ENCODE measurements at regions not wholly inside any gene's neighbourhood (a gene's known extent, or its start where the extent isn't known, plus 50 kb on each side); places are given as distances from the start of the nearest gene placed in this dataset.

- DNase-seq (ENCODE audit: insufficient read length) (no peak), FAIRE-seq (no peak)
Measured at GRCh38 chr4:19134685-19135084, 1113.1 kb upstream of the LCORL start.

GRCh38 chr4:19133315-19133714 lies 1111.8 kb upstream of the LCORL start:
- no peak for TF ChIP-seq TAF1 (IDR thresholded peaks at IDR 0.05; ENCODE audit: borderline replicate concordance, low read depth, low read length)
- TF ChIP-seq POLR2A (IDR thresholded peaks at IDR 0.05; ENCODE audit: low read depth, low read length): no peak
- TF ChIP-seq POLR2AphosphoS5 (IDR thresholded peaks at IDR 0.05; ENCODE audit: low read depth, low read length): no peak
- DNase-seq (ENCODE audit: insufficient read length) (no peak), FAIRE-seq (no peak)

More at GRCh38 chr4:19134685-19135084, 1113.1 kb upstream of the LCORL start:
- no peak for TF ChIP-seq POLR2AphosphoS5 (IDR thresholded peaks at IDR 0.05; ENCODE audit: low read depth, low read length)
- no peak for TF ChIP-seq TAF1 (IDR thresholded peaks at IDR 0.05; ENCODE audit: borderline replicate concordance, low read depth, low read length)
- TF ChIP-seq POLR2A (IDR thresholded peaks at IDR 0.05; ENCODE audit: low read depth, low read length): no peak

GRCh38 chr4:19130866-19131265 lies 1109.3 kb upstream of the LCORL start:
- FAIRE-seq: no peak
- TF ChIP-seq POLR2A (IDR thresholded peaks at IDR 0.05; ENCODE audit: low read depth, low read length) (no peak), POLR2AphosphoS5 (IDR thresholded peaks at IDR 0.05; ENCODE audit: low read depth, low read length) (no peak), TAF1 (IDR thresholded peaks at IDR 0.05; ENCODE audit: borderline replicate concordance, low read depth, low read length) (no peak)
- DNase-seq (ENCODE audit: insufficient read length): no peak

- FAIRE-seq (no peak), DNase-seq (ENCODE audit: insufficient read length) (no peak)
- no peak for TF ChIP-seq POLR2A (IDR thresholded peaks at IDR 0.05; ENCODE audit: low read depth, low read length)
- TF ChIP-seq POLR2AphosphoS5 (IDR thresholded peaks at IDR 0.05; ENCODE audit: low read depth, low read length): no peak
- TF ChIP-seq TAF1 (IDR thresholded peaks at IDR 0.05; ENCODE audit: borderline replicate concordance, low read depth, low read length): no peak
Measured at GRCh38 chr4:19128176-19128575, 1106.6 kb upstream of the LCORL start.

GRCh38 chr4:19126903-19127302 lies 1105.3 kb upstream of the LCORL start:
- TF ChIP-seq POLR2A (IDR thresholded peaks at IDR 0.05; ENCODE audit: low read depth, low read length) (no peak), TAF1 (IDR thresholded peaks at IDR 0.05; ENCODE audit: borderline replicate concordance, low read depth, low read length) (no peak), POLR2AphosphoS5 (IDR thresholded peaks at IDR 0.05; ENCODE audit: low read depth, low read length) (no peak)
- no peak for FAIRE-seq
- DNase-seq (ENCODE audit: insufficient read length): no peak

- TF ChIP-seq POLR2AphosphoS5 (IDR thresholded peaks at IDR 0.05; ENCODE audit: low read depth, low read length) (no peak), POLR2A (IDR thresholded peaks at IDR 0.05; ENCODE audit: low read depth, low read length) (no peak), TAF1 (IDR thresholded peaks at IDR 0.05; ENCODE audit: borderline replicate concordance, low read depth, low read length) (no peak)
- DNase-seq (ENCODE audit: insufficient read length) (no peak), FAIRE-seq (no peak)
Measured at GRCh38 chr4:19123681-19124080, 1102.1 kb upstream of the LCORL start.

- DNase-seq (ENCODE audit: insufficient read length) (no peak), FAIRE-seq (no peak)
- TF ChIP-seq TAF1 (IDR thresholded peaks at IDR 0.05; ENCODE audit: borderline replicate concordance, low read depth, low read length) (no peak), POLR2AphosphoS5 (IDR thresholded peaks at IDR 0.05; ENCODE audit: low read depth, low read length) (no peak), POLR2A (IDR thresholded peaks at IDR 0.05; ENCODE audit: low read depth, low read length) (no peak)
Measured at GRCh38 chr4:19119904-19120560, 1098.5 kb upstream of the LCORL start.

GRCh38 chr4:19117022-19117421 lies 1095.5 kb upstream of the LCORL start:
- FAIRE-seq (no peak), DNase-seq (ENCODE audit: insufficient read length) (no peak)
- TF ChIP-seq POLR2A (IDR thresholded peaks at IDR 0.05; ENCODE audit: low read depth, low read length) (no peak), POLR2AphosphoS5 (IDR thresholded peaks at IDR 0.05; ENCODE audit: low read depth, low read length) (no peak), TAF1 (IDR thresholded peaks at IDR 0.05; ENCODE audit: borderline replicate concordance, low read depth, low read length) (no peak)

- DNase-seq (ENCODE audit: insufficient read length): no peak
- no peak for TF ChIP-seq POLR2A (IDR thresholded peaks at IDR 0.05; ENCODE audit: low read depth, low read length)
- no peak for TF ChIP-seq TAF1 (IDR thresholded peaks at IDR 0.05; ENCODE audit: borderline replicate concordance, low read depth, low read length)
- no peak for TF ChIP-seq POLR2AphosphoS5 (IDR thresholded peaks at IDR 0.05; ENCODE audit: low read depth, low read length)
- no peak for FAIRE-seq
Measured at GRCh38 chr4:19104176-19104575, 1082.6 kb upstream of the LCORL start.

GRCh38 chr4:19095491-19096046 lies 1074.0 kb upstream of the LCORL start:
- DNase-seq (ENCODE audit: insufficient read length): no peak
- no peak for FAIRE-seq
- TF ChIP-seq POLR2A (IDR thresholded peaks at IDR 0.05; ENCODE audit: low read depth, low read length) (no peak), POLR2AphosphoS5 (IDR thresholded peaks at IDR 0.05; ENCODE audit: low read depth, low read length) (no peak), TAF1 (IDR thresholded peaks at IDR 0.05; ENCODE audit: borderline replicate concordance, low read depth, low read length) (no peak)

- DNase-seq (ENCODE audit: insufficient read length) (no peak), FAIRE-seq (no peak)
- TF ChIP-seq POLR2A (IDR thresholded peaks at IDR 0.05; ENCODE audit: low read depth, low read length) (no peak), TAF1 (IDR thresholded peaks at IDR 0.05; ENCODE audit: borderline replicate concordance, low read depth, low read length) (no peak), POLR2AphosphoS5 (IDR thresholded peaks at IDR 0.05; ENCODE audit: low read depth, low read length) (no peak)
Measured at GRCh38 chr4:19093951-19094350, 1072.4 kb upstream of the LCORL start.

- DNase-seq (ENCODE audit: insufficient read length) (no peak), FAIRE-seq (no peak)
- TF ChIP-seq POLR2AphosphoS5 (IDR thresholded peaks at IDR 0.05; ENCODE audit: low read depth, low read length) (no peak), POLR2A (IDR thresholded peaks at IDR 0.05; ENCODE audit: low read depth, low read length) (no peak), TAF1 (IDR thresholded peaks at IDR 0.05; ENCODE audit: borderline replicate concordance, low read depth, low read length) (no peak)
Measured at GRCh38 chr4:19092797-19093196, 1071.2 kb upstream of the LCORL start.
